GM21447 (cell line): ENCODE measurements at regions not wholly inside any gene's neighbourhood (a gene's known extent, or its start where the extent isn't known, plus 50 kb on each side); places are given as distances from the start of the nearest gene placed in this dataset.

ENCODE experiments used
- ATAC-seq: cut with Tn5 transposase; IDR thresholded peaks from one replicate; pipeline ENCODE4 v1.9.1; 2021; ENCODE audit not compliant: unreplicated experiment

DNA sequence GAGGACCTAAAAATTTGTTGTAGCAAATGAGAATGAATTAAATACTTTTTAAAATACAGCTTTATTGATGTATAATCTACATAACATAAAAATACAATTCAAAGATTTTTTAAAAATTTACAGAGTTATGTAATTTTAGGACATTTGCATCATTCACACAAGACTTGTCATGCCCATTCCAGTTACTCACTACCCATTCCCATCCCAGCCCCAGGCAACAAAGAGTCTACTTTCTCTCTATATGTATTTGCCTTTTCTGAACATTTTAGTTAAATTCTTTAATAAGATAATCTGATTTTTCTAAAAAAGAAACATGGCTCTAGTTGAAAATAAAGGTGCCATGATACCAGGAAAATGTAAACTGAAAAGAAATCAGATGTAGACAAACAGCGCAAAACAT lies 354.2 kb downstream of the PMP22 start:
- no peak for ATAC-seq

DNA sequence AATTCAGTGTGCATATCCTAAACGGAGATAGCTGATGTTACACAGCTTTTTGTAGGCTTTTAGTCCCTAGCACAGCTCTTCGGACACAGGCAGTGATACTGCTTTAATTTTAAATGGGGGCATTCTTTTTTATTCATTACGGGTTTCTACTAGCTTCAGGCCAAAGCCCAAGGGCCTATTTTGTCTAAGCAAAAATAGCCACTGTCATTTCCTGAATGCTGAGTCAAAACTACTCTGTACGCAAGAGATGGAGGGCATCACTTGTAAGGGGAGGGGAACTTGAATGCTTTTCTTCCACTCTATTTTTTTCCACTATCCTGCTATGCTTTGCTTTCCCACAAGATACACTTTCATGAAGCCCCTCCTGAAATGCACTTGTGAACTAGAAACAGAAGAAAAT lies 360.7 kb downstream of the PMP22 start:
- ATAC-seq = no peak

DNA sequence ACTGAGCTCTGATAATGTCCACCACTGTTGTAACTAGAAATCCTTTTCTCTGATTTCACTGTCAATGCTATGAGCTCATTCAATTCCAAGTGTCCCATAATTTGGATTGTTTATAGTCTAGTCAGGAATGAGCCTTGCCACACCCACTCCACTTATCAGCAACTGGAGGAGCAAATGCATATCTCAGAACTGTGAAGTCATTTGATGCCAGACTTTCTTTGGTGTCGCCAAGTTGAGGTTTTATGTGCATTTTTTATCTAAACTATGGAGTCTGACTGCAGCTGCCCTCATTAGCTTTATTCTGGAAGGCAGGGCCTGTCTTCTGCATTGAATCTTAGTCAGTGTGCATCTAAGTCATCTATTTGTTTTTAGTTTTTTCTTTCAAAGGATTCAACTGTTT lies 361.3 kb downstream of the PMP22 start:
- ATAC-seq = no peak

DNA sequence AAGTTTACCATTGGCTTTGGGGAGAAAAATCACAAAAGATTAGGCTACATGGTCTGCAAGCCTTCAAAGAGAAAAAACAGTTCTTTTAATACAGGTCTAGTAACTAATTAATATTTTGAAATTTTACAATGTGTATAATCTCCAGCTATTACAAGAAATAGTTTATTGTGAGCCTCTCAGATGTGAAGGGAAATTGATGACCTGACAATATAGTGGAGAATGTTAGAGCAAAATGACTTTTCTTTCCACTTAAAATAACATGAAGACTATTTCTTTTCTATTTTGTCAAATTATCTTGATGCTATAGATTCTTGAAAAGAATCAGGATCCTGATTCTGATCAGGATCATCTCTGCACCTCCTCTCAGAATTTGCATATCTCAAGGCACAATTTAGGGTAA lies 362.3 kb downstream of the PMP22 start:
- ATAC-seq = no peak

DNA sequence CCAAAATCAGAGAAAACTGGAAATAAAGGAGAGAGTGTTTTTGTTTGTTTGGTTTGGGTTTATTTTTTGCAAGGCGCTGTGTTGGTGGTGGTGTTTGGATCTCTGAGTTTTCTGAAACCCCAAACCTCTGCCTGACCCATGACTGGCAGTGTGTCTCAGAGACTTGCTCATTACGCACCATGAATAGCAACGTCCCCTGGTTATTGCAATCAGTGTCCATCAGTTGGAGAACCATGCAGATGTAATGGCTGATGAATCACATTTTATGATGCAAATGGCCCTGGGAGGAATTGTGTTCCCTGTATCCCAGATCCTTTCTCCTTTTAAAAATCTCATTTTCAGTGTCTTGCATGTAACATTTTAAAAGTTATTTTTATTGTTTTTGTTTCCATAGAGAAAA lies 362.8 kb downstream of the PMP22 start:
- ATAC-seq = no peak

DNA sequence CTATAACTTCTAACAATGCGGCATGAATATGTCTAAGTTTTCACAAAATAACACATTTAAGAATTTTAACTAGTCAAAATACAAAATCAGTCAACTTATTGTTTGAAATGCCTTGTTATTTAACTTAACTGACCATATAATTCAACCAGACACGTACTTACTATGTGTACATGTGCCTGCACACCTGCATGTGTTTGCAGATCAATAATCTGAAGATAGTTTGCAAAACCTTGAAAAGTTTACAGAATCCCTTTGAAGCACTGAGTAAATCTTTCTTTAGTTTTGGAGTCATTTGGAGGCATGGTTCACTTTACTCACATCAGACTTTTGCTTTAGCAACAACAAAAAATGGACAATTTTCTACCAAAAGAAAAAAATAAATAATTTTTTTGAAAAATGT lies 363.8 kb downstream of the PMP22 start:
- no peak for ATAC-seq

DNA sequence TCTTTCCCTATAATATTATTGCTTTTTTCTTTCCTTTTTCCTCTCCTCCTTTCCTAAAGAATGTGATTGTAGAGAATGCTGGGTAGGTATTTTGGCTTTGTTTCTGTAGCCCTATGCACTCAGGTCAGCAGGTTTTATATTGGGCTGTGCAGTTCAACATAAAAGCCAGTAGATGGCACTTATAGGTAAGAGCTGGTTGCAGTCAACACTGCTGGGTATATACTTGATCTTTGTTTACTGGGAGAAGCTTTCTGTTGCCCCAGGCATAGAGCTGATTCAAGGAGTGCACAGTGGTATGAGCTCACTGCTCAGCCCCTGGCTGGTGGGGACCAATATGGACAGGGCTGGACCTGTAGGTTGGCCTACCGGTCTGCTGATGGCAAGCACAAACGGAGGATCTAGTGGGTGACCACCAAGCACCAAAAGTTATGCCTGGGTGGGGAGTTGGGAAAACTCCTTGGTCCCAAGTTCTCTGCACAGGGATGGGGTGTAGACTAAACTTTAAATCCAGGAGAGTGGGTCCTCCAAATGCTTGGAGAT lies 378.9 kb downstream of the PMP22 start:
- ATAC-seq = no peak

DNA sequence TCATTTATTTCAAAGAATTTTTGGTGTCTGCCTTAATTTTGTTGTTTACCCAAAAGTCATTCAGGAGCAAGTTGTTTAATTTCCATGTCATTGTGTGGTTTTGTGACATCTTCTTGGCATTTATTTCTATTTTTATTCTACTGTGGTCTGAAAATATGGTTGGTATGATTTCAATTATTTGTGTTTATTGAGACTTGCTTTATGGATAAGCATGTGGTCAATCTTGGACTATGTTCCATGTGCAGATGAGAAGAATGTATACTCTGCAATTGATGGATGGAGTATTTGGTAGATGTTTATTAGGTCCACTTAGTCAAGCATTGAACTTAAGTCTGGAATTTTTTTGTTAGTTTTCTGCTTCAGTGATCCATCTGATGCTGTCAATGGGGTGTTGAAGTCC lies 383.0 kb downstream of the PMP22 start:
- ATAC-seq = no peak

DNA sequence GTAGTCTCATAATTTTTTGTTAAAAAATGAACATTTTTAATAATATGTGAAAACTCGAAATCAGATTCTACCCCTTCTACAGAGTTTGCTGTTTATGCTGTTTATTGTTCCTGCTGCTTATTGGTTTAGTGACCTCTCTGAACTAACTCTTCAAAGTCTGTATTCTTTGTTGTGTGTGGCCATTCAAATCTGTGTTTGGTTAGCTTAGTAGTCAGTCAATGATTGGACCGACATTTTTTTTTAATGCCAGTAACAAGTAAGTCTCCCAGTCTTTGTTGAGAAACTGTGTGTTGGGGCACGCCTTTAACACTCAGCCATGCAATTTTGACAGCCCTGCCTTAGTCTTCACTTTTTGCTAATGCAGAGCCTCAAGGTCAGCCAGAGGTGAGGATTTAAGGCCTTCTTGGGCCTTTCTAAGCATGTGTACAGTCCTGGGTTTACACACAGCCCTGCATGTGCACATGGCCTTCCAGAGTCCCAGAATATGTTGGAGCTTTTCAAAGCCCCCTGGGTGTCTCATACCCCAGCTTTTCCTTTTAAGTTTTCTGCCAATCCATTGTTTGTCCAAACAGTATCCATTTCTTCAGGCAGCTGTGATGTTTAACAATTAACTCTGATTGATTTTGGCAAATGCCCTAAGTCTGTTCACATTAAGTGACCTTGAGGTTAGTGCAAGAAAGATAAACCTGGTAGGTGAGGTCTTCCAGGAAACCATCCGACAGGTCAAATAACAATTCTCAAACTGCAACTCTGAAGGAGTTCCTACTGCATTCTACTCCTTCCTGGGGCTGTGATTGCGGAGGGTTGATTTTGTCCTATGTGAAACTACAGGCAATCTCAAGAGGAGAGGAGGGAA lies 389.3 kb downstream of the PMP22 start:
- no peak for ATAC-seq

DNA sequence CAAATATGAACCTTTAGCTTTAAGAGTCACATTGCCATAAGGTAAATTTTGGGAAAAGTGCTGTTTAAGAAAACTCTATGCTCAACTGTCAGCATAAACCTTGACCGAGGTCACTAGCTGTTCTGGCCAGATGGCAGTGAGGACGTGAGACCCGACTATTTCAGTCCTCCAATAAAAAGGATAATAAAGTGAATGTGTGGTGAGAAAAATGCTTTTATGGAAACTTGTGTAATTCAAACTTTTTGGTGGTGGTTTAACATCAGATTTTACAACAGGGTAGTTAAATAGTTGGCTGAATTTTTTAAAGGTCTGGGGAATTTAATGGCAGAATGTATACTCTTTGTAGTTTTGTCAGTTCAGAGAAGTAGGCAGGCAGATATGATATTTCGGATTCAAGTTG lies 391.1 kb downstream of the PMP22 start:
- ATAC-seq = no peak

DNA sequence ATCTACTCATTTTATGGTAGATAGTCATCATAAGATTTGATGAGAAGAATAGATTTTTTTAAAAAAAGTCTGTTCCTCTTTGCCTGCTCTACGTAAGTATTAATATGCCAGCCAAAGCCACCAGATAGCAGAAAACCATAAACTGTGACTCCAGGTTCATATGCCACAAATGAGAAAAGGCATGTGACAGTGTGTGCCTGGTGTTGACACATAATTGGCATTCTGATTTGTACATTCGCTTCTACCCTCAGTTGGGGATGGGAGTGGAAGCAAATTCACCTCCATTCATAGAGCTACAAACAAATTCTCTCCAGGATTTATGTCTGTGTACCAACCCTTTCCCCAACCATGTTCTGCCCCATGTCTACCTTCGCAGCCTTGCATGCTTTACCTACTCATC lies 391.6 kb downstream of the PMP22 start:
- no peak for ATAC-seq

DNA sequence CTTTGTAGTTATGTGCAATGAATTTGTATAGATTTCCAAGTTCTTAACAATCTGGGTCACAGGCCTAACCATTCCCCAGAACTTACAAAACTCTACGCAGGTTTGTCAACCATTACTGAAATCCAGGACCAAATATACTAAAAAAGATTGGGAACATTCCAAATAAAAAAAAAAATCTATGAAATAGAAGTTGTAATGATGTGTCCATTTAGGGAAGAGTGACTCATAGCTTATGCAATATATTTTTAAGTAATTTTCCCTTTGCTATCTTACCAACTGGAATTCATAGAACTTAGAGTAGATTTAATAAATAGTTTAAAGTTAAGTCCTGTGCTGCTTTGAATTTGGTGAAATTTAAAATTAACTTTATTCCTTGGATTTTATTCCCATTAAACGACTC lies 393.2 kb downstream of the PMP22 start:
- ATAC-seq = no peak

DNA sequence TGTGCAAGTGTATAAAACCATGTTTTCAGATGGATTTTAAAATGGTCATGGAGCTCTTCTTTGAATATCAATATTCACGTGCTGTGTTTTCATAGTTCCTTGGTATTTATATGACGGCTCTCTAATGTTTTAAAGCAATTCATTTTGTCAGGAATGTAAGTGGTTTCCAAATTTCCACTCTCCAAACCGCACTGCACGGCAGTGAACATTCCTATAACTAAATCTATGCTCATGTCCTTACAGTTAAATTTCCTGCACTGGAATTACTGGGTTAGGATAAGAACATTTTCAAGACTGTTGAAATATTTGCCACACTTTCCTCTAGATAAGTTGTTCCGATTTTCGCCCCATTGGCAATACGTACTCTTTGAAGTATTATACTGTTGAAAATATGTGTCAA lies 398.9 kb downstream of the PMP22 start:
- ATAC-seq = no peak

DNA sequence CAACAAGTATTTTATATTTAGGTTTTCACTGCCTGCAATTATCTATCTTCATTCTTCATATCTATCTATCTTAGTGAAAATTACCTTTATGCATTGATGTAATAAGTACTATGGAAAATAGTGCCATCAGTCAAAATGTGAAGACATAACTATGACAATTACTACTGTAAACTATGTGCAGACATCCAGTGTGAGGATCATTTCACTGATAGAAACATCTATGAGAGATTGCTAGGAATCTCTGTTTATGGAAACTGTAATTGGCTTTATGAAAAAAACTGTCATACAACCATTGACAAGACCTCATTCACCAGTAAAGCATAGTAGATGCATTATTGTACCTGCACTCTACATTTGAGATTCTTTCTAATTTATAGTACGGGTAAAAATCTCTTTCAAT lies 401.0 kb downstream of the PMP22 start:
- no peak for ATAC-seq

DNA sequence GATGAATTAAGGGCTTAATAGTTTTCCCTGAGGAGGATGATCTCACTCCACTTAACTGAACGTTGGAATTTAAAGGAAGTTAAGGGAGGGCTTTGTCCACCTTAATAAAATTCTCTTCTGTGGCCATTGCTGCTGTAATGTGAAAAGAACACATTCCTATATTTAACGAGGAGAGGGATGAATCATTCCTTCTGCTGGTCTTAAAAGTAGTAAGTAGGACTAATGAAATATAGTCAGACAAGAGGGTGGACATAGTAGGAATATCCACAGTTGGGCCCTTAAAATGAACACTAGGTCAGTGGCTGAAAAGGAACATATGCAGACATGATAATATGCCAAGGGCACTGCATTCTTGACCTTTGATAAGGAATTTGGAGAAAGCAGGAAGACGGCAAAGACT lies 405.6 kb downstream of the PMP22 start:
- no peak for ATAC-seq

DNA sequence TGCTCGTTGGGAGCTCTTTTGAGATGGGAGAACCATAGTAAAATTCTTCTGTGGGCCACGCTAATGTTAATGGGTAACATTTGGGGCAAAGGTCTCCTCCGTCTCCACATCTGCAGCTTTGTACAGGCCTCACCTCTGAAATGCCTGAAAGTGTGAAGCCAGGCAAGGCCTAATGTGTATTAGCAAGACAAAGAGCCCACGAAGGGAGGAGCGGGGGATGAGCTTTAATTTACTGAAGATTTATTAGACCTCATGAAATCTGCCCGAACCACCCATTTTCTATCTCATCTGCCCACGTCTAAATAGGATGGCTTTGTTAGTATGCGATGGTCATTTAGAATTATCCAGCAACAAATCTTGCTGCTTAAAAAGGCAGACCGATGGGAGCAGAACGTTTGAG lies 408.9 kb downstream of the PMP22 start:
- no peak for ATAC-seq

DNA sequence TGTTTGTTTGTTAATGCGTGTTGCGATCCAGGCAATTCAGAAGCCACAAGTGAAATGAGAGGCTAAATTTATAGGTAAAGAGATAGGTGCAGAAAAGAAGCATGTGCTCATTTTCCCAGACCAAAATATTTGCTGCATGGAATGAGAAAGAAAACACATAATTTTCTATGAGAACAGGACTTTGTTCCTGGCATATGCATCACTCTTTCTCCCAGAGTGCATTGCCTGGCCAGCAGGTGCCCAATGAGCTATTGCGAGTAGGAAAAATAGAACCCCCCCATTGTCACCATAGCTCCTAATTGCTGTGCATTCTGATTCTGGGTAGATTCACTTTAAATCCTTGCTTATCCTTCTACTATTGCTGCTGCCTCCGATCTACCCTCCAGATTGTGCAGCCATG lies 410.4 kb downstream of the PMP22 start:
- ATAC-seq = no peak

DNA sequence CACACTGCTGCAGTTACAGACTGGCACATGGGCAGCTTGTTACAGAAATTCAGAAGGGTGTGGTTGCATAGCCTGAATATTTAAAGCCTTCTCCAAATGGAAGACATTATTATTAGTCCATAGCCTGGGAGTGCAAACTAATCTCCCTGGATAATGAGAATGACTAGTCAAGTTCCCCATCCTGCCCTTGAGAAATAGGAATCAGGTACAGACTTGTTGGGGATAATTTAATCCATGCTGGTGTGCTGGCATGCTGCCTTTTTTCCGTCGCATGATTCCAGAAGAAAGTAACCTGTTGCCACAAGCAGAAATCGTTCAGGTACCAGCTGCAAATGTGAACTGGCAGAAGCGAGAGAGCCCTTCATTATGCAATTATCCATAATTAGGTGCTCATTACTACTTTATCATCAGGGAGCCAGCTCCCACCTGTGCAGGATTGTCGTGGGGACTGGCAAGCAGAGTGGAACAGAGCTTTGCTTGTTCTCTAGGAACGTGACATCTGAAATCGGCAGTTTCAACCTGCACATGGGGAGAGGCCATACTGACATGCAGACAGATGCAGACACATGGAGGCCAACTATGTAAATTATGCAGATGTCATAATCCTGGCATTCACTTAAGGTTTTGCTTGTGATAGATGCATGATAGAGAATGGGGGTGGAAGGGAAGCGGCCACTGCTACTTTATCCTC lies 419.4 kb downstream of the PMP22 start:
- no peak for ATAC-seq

DNA sequence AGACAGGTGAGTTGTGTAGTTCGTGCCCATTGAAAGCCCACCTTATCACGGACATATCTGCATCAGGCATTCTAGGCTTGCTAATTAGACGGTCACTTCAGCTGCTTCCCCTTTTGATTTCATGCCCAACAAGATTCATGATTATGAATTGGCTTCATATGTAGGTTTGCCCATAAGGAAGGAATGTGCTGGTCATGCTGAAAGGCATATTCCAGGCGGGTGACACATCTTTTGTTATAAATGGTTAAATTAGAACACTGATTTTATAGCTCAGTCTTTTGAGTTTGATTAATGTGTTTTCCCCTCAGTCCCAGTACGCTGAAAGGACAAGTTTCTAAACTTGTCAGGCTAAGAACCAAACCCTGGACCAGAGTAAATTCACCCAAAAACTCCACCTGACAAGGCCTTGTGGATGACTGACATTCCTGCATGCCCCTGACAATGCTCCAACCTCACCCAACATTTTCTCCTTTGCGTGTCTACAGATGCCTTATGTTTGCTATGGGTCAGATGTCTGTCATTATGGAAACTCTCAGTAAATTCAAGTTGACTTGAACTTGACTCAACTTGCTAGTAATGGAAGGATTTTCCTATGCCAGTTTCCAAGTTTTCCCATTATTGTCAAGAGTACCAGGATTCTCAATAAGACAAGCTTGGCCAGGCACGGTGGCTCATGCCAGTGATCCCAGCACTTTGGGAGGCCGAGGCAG lies 421.9 kb downstream of the PMP22 start:
- no peak for ATAC-seq

DNA sequence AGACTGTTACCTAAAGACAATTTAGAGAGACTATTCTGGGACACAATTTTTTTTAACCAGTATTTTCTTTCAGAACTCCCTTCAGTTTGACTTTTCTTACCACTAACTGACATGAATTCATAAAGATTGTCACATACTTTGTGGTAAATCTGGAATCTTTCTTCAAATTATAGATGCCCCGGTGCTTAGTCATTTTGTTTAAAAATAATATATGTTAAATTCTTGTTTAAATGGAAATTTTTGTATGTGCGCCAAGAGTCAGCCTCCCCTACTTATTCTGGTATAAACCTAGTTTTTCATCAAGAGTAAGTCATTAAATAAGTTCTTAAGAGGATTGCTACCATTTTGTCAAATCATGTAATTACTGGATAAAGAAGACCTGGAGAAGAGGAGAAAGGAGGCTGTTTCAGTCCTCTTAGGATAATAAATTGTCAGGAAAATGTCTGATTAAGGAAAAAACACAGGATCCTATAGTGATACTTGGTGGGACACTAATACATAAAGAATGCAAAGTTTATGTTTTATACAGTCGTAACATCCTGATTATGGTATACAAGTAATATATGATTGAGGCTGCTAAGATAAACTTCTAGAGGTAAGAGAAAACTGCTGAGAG lies 424.4 kb downstream of the PMP22 start:
- ATAC-seq = no peak

DNA sequence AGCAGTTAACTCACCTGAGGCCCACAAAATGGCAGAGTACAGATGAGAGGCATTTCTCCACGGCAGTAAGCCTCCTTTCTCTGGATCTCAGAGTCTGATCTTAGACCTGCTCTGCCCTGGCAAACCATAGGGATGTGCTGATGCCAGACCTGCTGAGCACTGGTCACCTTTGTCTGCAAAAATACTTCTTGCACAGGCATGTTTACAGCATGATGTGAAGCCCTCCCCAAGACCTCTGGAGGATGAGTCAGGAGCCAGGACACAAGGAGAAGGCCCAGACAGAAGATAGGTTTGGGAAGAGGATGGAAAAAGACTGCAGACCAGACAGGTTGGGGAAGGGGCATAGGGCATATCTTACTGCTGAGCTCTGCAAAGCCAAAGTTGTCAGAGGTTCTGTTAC lies 426.6 kb downstream of the PMP22 start:
- no peak for ATAC-seq
